ENCODE measurements at regions not wholly inside any gene's neighbourhood (a gene's known extent, or its start where the extent isn't known, plus 50 kb on each side); places are given as distances from the start of the nearest gene placed in this dataset.

DNA sequence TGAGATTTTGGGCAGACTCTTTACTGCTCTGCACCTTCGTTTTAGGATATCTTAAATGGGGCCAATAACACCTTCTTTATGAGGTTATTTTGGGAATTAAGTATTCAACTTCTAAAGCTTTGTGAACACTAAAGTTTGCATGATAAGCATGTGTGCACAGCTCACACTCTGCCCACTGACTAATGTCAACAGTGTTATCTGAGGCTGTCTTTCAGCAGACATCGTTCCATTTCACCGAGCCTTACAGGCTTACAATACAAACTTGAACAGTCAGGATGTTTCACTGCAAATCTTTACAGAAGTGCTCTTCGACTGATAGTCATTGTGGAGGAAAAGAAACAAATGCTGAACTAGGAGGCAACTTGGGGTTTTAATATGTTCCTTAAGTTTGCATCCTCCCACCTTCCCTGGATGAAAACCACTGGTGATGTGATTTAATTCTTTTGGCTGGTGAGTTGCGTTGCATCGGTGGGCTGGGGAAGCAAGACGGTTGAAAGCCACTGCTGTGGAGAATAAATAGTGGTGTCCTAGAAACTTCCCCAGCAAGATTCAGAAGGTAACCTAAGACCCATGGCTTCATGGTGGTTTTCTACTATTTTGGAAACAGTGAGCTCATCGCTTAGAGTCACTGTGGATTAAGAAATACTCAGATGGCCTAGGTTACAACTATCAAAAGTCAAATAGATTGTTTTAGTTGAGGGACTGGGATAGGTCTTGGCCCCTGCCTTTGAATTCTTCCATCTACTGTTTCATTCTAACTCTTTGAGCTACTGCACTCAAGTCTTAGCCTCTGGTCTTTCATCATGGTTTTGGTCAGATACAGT lies 167.2 kb upstream of the MAP3K7 start:
- H3K27ac ChIP-seq, result no peak overlapping the region
- H3K9me3 ChIP-seq, result no peaks in the 10 kb centered on the region
- DNase-seq (ENCODE audit: low read depth in 1 of 2, low spot score in 1 of 2), result no peak
- no peaks in the 10 kb centered on the region for H3K4me1 ChIP-seq
- no peak for TF ChIP-seq ZFP36 (IDR thresholded peaks at IDR 0.05; ENCODE audit: borderline replicate concordance, partially characterized antibody)
- TF ChIP-seq HDAC2 (IDR thresholded peaks at IDR 0.05), result no peak
- no peak for TF ChIP-seq MAZ (IDR thresholded peaks at IDR 0.05; ENCODE audit: borderline replicate concordance, low read depth, low read length)
- TF ChIP-seq MYC (IDR thresholded peaks at IDR 0.05; ENCODE audit: borderline replicate concordance, low read length), result no peak
- TF ChIP-seq EHMT2 (IDR thresholded peaks at IDR 0.05; ENCODE audit: low read depth), result no peak
- no peak for TF ChIP-seq JUNB (IDR thresholded peaks at IDR 0.05)
- no peak for TF ChIP-seq MAFK (IDR thresholded peaks at IDR 0.05; ENCODE audit: partially characterized antibody)
- no peak for TF ChIP-seq CHD4 (IDR thresholded peaks at IDR 0.05; ENCODE audit: borderline replicate concordance)
- no peak for TF ChIP-seq EHF (CRISPR knock-in tag; IDR thresholded peaks at IDR 0.05)
- TF ChIP-seq, protein P1, sequence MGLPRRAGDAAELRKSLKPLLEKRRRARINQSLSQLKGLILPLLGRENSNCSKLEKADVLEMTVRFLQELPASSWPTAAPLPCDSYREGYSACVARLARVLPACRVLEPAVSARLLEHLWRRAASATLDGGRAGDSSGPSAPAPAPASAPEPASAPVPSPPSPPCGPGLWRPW (IDR thresholded peaks at IDR 0.05), result no peak
- TF ChIP-seq, protein P2, sequence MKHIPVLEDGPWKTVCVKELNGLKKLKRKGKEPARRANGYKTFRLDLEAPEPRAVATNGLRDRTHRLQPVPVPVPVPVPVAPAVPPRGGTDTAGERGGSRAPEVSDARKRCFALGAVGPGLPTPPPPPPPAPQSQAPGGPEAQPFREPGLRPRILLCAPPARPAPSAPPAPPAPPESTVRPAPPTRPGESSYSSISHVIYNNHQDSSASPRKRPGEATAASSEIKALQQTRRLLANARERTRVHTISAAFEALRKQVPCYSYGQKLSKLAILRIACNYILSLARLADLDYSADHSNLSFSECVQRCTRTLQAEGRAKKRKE (CRISPR knock-in tag; IDR thresholded peaks at IDR 0.05; ENCODE audit: low read depth), result no peak
- TF ChIP-seq SMC3 (IDR thresholded peaks at IDR 0.05), result no peak
- TF ChIP-seq RAD21 (conservative IDR thresholded peaks at IDR 0.05 in 1 of 2, IDR thresholded peaks at IDR 0.05 in 1 of 2), result no peak
- TF ChIP-seq, protein P3, sequence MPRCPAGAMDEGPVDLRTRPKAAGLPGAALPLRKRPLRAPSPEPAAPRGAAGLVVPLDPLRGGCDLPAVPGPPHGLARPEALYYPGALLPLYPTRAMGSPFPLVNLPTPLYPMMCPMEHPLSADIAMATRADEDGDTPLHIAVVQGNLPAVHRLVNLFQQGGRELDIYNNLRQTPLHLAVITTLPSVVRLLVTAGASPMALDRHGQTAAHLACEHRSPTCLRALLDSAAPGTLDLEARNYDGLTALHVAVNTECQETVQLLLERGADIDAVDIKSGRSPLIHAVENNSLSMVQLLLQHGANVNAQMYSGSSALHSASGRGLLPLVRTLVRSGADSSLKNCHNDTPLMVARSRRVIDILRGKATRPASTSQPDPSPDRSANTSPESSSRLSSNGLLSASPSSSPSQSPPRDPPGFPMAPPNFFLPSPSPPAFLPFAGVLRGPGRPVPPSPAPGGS (IDR thresholded peaks at IDR 0.05), result no peak
- TF ChIP-seq HOXB13 (CRISPR knock-in tag; IDR thresholded peaks at IDR 0.05; ENCODE audit: low read depth), result no peak
- no peak for TF ChIP-seq JUN (IDR thresholded peaks at IDR 0.05)
- TF ChIP-seq, protein P4, sequence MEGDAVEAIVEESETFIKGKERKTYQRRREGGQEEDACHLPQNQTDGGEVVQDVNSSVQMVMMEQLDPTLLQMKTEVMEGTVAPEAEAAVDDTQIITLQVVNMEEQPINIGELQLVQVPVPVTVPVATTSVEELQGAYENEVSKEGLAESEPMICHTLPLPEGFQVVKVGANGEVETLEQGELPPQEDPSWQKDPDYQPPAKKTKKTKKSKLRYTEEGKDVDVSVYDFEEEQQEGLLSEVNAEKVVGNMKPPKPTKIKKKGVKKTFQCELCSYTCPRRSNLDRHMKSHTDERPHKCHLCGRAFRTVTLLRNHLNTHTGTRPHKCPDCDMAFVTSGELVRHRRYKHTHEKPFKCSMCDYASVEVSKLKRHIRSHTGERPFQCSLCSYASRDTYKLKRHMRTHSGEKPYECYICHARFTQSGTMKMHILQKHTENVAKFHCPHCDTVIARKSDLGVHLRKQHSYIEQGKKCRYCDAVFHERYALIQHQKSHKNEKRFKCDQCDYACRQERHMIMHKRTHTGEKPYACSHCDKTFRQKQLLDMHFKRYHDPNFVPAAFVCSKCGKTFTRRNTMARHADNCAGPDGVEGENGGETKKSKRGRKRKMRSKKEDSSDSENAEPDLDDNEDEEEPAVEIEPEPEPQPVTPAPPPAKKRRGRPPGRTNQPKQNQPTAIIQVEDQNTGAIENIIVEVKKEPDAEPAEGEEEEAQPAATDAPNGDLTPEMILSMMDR (IDR thresholded peaks at IDR 0.05), result no peak
- no peak for TF ChIP-seq RNF2 (IDR thresholded peaks at IDR 0.05; ENCODE audit: borderline replicate concordance, low read depth)
- CTCF ChIA-PET, result no interaction called here
- 37% methylated on average over 7 of the region's 8 CpGs for WGBS (ENCODE audit: missing lambda C conversion rate)
- no peak for FAIRE-seq
- no peak overlapping the region for H3K4me2 ChIP-seq
- no peak overlapping the region for H3K4me3 ChIP-seq
- no peak for ATAC-seq
- POLR2A ChIA-PET, result no interaction called here

DNA sequence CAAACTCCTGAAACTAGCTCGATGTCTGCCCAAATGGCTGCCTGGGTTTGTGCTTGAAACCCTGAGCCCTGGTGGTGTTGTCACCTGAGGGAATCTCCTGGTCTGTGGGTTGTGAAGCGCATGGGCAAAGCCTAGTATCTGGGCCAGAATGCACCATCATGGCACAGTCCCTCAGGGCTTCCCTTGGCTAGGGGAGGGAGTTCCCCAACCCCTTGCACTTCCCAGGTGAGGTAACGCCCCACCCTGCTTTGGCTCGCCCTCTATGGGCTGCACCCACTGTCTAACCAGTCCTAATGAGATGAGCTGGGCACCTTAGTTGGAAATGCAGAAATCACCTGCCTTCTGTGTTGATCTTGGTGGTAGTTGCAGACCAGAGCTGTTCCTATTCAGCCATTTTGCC lies 152.9 kb upstream of the MAP3K7 start:
- H3K4me2 ChIP-seq, result no peak overlapping the region
- WGBS (ENCODE audit: missing lambda C conversion rate), result 17% methylated on average over 2 of the region's 4 CpGs
- H3K4me1 ChIP-seq, result no peaks in the 10 kb centered on the region
- H3K4me3 ChIP-seq, result no peak overlapping the region
- TF ChIP-seq CEBPB (IDR thresholded peaks at IDR 0.05) (no peak), ZFP36 (IDR thresholded peaks at IDR 0.05; ENCODE audit: borderline replicate concordance, partially characterized antibody) (no peak), CHD2 (IDR thresholded peaks at IDR 0.05; ENCODE audit: low read length, partially characterized antibody) (no peak), NR3C1 (IDR thresholded peaks at IDR 0.05) (no peak), ZSCAN20 (CRISPR knock-in tag; IDR thresholded peaks at IDR 0.05) (no peak), PHF8 (IDR thresholded peaks at IDR 0.05; ENCODE audit: borderline replicate concordance, low read depth) (no peak), ESRRA (IDR thresholded peaks at IDR 0.05; ENCODE audit: borderline replicate concordance, low read length) (no peak), POLR2AphosphoS2 (conservative IDR thresholded peaks at IDR 0.05; ENCODE audit: low read length) (no peak)
- TF ChIP-seq, protein P5, sequence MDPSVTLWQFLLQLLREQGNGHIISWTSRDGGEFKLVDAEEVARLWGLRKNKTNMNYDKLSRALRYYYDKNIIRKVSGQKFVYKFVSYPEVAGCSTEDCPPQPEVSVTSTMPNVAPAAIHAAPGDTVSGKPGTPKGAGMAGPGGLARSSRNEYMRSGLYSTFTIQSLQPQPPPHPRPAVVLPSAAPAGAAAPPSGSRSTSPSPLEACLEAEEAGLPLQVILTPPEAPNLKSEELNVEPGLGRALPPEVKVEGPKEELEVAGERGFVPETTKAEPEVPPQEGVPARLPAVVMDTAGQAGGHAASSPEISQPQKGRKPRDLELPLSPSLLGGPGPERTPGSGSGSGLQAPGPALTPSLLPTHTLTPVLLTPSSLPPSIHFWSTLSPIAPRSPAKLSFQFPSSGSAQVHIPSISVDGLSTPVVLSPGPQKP (IDR thresholded peaks at IDR 0.05; ENCODE audit: low read depth, low read length), result no peak
- TF ChIP-seq, protein P2 (CRISPR knock-in tag; IDR thresholded peaks at IDR 0.05; ENCODE audit: low read depth), result no peak
- no peaks in the 10 kb centered on the region for H3K9me3 ChIP-seq
- ChIA-PET CTCF (interaction anchor here (1.2 kb wide), 1 partner anchor 12 kb away, joined by 3 read pairs; no protein-coding TSS in a partner anchor), POLR2A (no interaction called here)
- ATAC-seq, result no peak
- no peak overlapping the region for H3K27ac ChIP-seq
- no peak for FAIRE-seq
- DNase-seq (ENCODE audit: low read depth in 1 of 2, low spot score in 1 of 2), result no peak
